K562 (cell line): ENCODE measurements at regions not wholly inside any gene's neighbourhood (a gene's known extent, or its start where the extent isn't known, plus 50 kb on each side); places are given as distances from the start of the nearest gene placed in this dataset.

Experiments
- ATF3 ChIP-seq, 2 experiments: fragments of 450-650 bp in 1 of 2; sonication (generic) in 1 of 2; formaldehyde crosslinking in 1 of 2; IDR thresholded peaks in 1 of 2; conservative IDR thresholded peaks in 1 of 2; 2 replicates each; pipeline versions ENCODE4 v1.6.1 to v1.8.1; 2016 to 2023; ENCODE audit warnings: mild to moderate bottlenecking in 2 of 2, moderate library complexity in 2 of 2, inconsistent platforms in 1 of 2, missing genetic modification reagents in 1 of 2
- ATF4 ChIP-seq: fragments of 450-650 bp; formaldehyde crosslinking; IDR thresholded peaks from 2 replicates; pipeline ENCODE4 v1.4.0; 2022; ENCODE audit warnings: mild to moderate bottlenecking, moderate library complexity
- FOXA3 ChIP-seq, 2 experiments: fragments of 450-650 bp in 1 of 2; sonication (generic) in 1 of 2; formaldehyde crosslinking; IDR thresholded peaks in 1 of 2; conservative IDR thresholded peaks in 1 of 2; 2 replicates each; pipeline versions ENCODE4 v1.4.0 to v1.8.0; 2020 to 2022; ENCODE audit warnings: mild to moderate bottlenecking in 2 of 2, missing genetic modification reagents in 1 of 2
- KAT2B ChIP-seq: IDR thresholded peaks from one replicate; pipeline ENCODE4 v1.6.1; 2012; ENCODE audit warnings: low read depth, mild to moderate bottlenecking, control low read depth, inconsistent platforms, low read length, moderate library complexity
- MAFG ChIP-seq: fragments of 450-650 bp; conservative IDR thresholded peaks from 2 replicates; pipeline ENCODE4 v1.6.1; 2016; ENCODE audit warnings: missing genetic modification characterization, missing compliant biosample characterization
- PBX2 ChIP-seq, 2 experiments: IDR thresholded peaks in 1 of 2; conservative IDR thresholded peaks in 1 of 2; 2 replicates each; pipeline ENCODE4 v1.6.1; 2016; ENCODE audit warnings: low read depth in 2 of 2, mild to moderate bottlenecking in 1 of 2, missing compliant biosample characterization in 1 of 2, missing genetic modification characterization in 1 of 2, moderate library complexity in 1 of 2
- TRIM25 ChIP-seq: fragments of 450-650 bp; IDR thresholded peaks from 2 replicates; pipeline ENCODE4 v1.7.0; 2016; ENCODE audit warnings: borderline replicate concordance
- UBTF ChIP-seq, 2 experiments: IDR thresholded peaks; 2 replicates each; pipeline ENCODE4 v1.6.1; 2012; ENCODE audit warnings: improper control_type of control experiment in 2 of 2, low read depth in 2 of 2, low read length in 2 of 2, borderline replicate concordance in 1 of 2
- ZFPM2 ChIP-seq: fragments of 250-450 bp; sonication (Bioruptor Pico); IDR thresholded peaks from 2 replicates; pipeline ENCODE4 v1.5.1; 2022; ENCODE audit warnings: mild to moderate bottlenecking
- ZNF518B ChIP-seq: fragments of 250-450 bp; sonication (Bioruptor Pico); IDR thresholded peaks from 2 replicates; pipeline ENCODE4 v1.5.0; 2021; ENCODE audit warnings: mild to moderate bottlenecking, moderate library complexity
- ZNF644 ChIP-seq: fragments of 200-800 bp; sonication (Bioruptor generic); IDR thresholded peaks from 2 replicates; pipeline ENCODE4 v1.6.1; 2016; ENCODE audit warnings: low read depth, missing genetic modification characterization, missing compliant biosample characterization

- TF ChIP-seq PBX2 (CRISPR knock-in tag; IDR thresholded peaks at IDR 0.05; ENCODE audit: low read depth), result no peak
- peak; percentile 73 for TF ChIP-seq PBX2 (tag; conservative IDR thresholded peaks at IDR 0.05; ENCODE audit: low read depth)
- TF ChIP-seq TRIM25, result no peak
- TF ChIP-seq ZNF644 (tag), result no peak
- peak; percentile 80 for TF ChIP-seq ATF4 (CRISPR knock-in tag)
- no peak for TF ChIP-seq UBTF (IDR thresholded peaks at IDR 0.05; ENCODE audit: borderline replicate concordance in 1 of 2, low read depth in 2 of 2, low read length in 2 of 2)
- TF ChIP-seq MAFG (tag), result no peak
- no peak for TF ChIP-seq ZNF518B (CRISPR knock-in tag)
- TF ChIP-seq ZFPM2 (CRISPR knock-in tag), result no peak
- peak in 1 of 2 experiments; percentile 51; a peak in 1 of 4 replicates for TF ChIP-seq FOXA3 (CRISPR knock-in tag; conservative IDR thresholded peaks at IDR 0.05 in 1 of 2, IDR thresholded peaks at IDR 0.05 in 1 of 2)
- no peak for TF ChIP-seq KAT2B
- TF ChIP-seq ATF3 (IDR thresholded peaks at IDR 0.05), result peak; percentile 83
- TF ChIP-seq ATF3 (CRISPR knock-in tag; conservative IDR thresholded peaks at IDR 0.05), result no peak
Observed at GRCh38 chr21:35540950-35541638, 492.0 kb upstream of the RUNX1 start (continued).
